Right ventricle myocardium superior (tissue), 1 donor: ENCODE measurements at regions not wholly inside any gene's neighbourhood (a gene's known extent, or its start where the extent isn't known, plus 50 kb on each side); places are given as distances from the start of the nearest gene placed in this dataset.
A peak's percentile ranks its signal among the peaks of the same experiment; 100 is the strongest.

Source experiments
- ATAC-seq: fragments of 200-7000 bp; cut with Tn5 transposase; one replicate; pipeline ENCODE4 v1.9.1; 2020; ENCODE audit warnings: mild to moderate bottlenecking; ENCODE audit not compliant: poor library complexity
- DNase-seq: peaks from one replicate; pipeline ENCODE4 v3.0.0-alpha.2; 2020
- intact Hi-C: fragments of 100-400 bp; cut with DNase I; formaldehyde crosslinking; loops from one replicate; pipeline ENCODE4 v1.11.2; 2022
- donor health status: DM: no; HTN: yes; CAD: no; lungs with severe emphysema.

DNA sequence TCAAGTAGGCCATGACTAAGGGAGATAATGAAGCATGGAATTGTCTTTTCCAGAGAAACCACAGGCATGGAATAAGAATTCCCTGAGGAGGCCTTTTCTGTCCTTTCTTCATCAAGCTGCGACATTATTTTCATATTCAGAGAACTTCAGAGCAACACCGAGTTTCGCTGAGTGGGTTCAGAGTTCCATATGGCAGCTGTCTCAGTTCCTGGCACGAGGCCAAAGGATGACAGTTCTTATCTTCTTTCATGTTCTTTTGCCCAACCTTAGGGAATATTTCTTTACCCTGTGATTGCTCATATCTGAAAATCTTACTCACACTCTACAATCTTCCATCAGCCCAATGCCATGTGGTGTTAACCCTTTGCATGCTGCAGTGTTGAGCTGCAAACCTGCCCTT lies 135.3 kb upstream of the BMP2 start:
- ATAC-seq (peak; percentile 21), DNase-seq (peak; percentile 45)
- intact Hi-C loops = loop anchor here (10.0 kb wide), 1 partner anchor 133 kb away; the partner anchor contains the start of gene BMP2

DNA sequence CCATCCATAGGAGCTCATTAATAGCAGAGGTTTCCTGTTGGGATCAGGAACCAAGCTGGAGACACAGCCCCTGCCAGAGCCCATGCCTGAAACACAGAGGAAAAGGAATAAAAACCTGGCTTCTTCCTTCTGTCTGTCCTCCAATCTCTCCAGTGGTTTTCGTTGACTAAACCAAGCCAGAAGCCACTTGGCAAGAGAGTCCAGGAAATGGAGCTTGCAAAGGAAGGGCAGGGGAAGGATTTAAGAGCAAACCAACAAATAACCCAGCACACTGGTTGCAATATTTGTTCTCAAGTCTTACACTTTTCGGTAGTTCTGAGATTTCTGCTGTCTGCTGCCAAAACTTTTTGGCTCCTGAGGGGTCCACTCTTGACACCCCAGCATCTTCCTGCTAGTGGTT lies 137.0 kb upstream of the BMP2 start:
- DNase-seq = no peak
- ATAC-seq = peak; percentile 55
- intact Hi-C loops = loop anchor here (10.0 kb wide), 1 partner anchor 134 kb away; the partner anchor contains the start of gene BMP2

DNA sequence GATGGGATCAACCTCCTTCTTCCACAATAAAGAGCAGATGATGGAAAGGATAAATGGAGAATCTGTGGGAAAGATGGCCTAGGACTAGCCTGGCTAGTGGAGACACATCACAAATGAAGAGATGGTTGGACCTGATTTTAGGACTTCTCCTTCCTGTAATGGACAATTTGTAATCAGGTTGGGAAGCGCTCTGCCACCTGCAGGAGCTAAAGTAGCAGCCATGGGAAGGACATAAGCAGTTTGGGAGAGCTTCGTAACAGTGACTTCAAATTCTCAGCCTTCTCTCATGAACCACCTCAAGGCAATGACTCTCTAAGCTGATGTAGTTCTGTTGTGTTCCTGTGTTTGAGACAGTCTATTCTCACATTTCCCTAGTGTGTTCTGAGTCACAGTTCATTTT lies 137.9 kb upstream of the BMP2 start:
- intact Hi-C loops = no loop called here
- no peak for ATAC-seq
- DNase-seq = no peak

DNA sequence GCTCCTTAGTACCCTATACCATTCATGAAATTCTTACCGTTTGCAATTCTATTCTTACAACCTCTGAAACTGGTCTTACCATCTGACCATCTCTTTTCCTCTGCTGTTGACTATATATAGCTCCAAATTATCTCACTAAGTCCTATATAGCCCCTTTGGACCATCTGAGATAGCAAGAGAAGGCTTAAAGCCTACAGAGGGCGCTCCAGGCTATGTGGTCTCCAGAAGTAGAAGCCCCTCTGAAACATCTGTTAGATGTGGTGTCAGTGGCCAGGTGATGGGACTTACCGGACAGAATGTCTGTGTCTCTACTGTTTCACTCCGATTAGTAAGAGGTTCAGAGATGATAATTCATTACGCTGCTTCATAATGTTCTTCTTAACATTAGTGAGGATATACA lies 140.7 kb upstream of the BMP2 start:
- ATAC-seq (no peak), DNase-seq (no peak)
- intact Hi-C loops = no loop called here

DNA sequence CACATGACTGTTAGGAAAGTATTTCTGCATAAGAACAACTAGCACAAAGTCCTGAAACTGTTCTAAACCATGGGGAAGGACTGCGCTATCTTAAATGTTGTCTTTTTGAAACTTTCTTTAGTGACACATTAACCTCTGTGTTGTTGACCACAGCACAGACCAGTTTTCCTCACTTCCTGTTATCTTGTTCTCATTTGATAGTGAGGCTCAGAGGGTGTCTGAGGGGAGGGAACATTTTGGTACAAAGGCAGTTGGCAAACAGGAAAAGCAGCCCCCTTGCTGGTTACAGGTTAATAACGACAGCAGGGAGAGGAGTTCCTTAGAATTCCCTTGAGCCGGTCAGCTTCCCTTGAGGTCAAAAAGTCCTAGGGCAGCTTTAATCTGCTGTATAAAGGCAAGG lies 143.5 kb upstream of the BMP2 start:
- DNase-seq = no peak
- intact Hi-C loops = no loop called here
- no peak for ATAC-seq

DNA sequence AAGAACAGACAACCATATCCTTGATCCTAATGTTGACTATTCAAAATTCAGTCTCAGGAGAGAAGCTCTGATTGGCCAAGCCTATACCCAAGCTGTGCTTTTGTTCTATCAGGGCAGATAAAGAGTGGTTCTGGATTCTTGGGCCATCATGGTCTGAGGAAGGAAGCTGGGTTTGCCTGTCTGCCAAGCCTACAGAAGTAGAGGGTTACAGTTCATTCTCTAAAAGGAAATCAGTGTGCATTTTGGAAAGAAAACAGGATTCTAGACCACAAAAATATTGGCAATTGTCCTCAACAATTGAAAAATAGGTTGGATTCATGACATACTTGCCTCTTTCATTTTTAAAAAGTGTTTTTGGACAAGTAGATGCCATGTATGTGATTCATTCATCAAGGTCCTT lies 145.4 kb upstream of the BMP2 start:
- intact Hi-C loops = no loop called here
- DNase-seq (no peak), ATAC-seq (no peak)

DNA sequence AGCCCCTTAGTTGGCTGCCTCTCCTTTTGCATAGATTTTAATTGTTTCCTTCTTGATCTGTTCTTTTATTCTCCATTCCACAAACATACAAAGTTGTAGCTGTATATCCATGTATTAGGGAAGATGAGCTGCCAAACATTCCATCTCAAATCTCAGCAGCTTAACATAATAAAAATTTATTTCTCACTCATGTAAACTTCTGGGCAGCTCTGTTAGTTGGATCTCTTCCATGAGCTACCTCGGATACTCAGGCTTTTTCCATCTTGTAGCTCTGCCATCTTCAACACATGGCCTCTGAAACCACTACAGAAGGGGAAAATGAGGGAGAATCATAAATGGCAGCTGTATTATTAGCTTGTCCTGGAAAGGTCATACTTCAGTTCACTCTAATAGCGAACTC lies 149.4 kb upstream of the BMP2 start:
- DNase-seq = no peak
- intact Hi-C loops = no loop called here
- ATAC-seq = no peak

DNA sequence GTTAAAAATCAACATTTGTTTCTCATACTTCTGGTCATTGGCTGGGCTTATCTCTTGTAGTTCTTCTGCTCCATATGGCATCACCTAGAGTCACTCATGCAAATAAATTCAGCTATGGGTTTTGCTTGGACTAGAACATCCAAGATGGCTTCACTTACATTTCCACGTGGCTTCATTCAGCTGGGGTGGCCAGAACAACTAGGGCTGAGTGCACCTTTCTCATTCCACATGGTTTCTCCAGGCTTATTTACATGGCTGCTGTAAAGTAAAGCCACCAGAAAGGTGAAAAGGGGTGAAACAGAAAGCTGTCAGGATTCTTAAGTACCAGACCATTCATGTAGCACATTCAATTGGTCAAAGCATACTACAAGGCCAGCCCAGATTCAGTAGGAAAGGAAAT lies 151.1 kb upstream of the BMP2 start:
- intact Hi-C loops = no loop called here
- ATAC-seq (no peak), DNase-seq (no peak)

DNA sequence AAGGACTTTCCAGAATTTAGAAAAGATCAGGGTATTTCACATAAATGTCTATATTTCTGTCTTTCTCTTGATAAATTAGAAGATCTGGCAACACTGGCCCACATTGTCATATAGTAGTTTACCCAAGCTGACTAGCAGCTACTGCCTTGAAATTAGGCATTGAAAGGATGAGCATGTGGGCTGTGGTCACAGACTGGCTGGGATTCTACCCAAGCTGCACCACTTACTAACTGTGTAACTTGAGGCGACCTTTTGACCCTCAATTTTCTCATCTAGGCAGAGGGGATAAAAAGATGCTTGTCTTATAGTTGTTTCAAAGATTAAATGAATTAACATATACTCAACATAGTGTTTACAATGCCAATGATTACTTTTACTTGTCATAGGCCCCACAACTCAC lies 152.7 kb upstream of the BMP2 start:
- intact Hi-C loops = no loop called here

DNA sequence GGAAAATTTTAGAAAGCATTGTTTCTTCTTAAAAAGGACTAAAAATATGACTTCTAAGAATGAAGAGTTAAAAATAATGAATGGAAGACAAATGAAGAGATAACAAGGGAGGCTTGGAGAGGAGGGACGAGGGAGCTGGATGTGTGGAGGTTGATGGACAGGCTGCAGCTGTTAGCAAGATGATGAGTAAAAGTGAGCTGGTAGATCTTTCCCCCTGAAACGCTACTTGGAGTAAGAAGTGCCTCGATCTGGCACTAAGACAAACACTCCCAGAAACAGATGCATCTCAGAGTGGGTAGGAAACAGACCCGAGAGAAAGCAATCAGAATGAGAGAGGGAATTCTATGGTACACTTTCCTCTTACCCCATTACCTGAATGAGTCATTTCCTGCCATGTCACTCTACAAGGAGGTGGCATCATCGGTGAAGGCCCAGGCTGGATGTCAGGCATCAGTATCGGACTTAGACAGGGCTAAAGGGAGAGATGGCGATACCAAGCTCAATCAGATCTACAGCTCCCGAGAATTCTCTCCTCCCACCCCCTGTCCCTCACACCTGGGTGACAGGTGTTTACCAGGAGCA lies 154.1 kb upstream of the BMP2 start:
- intact Hi-C loops = no loop called here
- no peak for ATAC-seq
- DNase-seq = no peak

More for the DNA sequence above, 152.7 kb upstream of the BMP2 start:
- no peak for ATAC-seq
- DNase-seq = no peak

DNA sequence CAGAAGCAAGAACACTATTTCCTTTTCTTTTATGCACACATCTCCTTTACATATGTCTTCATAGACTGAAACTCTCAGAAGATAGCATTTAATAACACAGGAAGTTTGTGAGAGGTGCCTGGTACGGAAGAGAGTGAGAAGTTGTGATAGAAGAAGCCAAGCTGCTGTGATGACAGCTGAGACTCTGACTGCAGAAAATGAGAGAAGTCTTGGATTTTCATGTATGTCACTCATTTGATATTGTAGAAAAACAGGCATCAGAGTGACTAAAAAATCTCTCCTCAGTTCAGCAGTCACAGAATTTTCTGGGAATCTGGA lies 154.9 kb upstream of the BMP2 start:
- no peak for DNase-seq
- no peak for ATAC-seq
- intact Hi-C loops = no loop called here

DNA sequence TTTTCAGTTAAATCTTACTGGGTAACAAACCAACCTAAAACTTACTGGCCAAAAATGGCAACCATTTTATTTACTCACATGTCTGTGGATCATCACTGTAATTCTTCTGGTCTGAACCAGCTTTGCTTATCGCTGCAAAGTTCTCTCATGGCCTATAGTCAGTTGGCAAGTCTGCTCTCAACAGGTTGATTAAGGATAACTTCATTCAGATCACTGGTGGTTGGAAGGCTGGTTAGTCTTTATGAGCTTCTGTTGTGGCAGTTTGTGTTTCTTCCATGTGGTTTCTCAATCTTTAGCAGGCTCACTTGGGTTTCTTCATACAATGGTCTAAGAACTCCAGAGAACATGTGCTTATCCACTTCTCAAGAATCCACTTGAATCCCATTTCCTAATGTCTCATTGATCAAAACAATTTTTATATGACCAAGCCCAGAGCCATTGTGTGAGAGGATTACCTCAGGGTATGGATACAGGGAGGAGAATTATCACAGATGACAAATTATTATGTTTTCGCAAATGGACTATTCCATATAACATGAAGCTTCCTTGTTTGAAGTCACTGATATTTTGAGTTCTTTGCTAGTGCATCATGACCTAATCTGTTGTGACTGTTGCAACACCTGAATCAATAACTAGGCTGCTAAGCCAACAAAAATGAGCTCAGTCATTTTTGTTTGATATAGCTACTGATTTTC lies 155.4 kb upstream of the BMP2 start:
- DNase-seq = no peak
- ATAC-seq = no peak
- intact Hi-C loops = no loop called here

DNA sequence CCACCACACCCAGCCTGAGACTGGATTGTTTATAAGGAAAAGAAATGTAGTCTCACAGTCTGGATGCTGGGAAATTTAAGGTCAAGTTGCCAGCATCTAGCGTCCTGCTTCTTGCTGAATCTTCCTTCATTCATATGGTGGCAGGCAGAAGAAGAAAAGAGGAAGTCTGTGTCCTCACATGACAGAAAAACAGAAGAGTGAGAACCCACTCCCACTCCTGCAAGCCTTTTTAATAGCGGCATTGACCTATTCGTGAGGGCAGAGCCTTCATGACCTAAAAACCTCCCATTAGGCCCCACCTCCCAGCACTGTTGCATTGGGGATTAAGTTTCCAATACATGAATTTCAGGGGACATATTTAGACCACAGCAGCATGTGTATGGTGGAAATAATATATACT lies 160.8 kb upstream of the BMP2 start:
- DNase-seq = no peak
- intact Hi-C loops = no loop called here
- ATAC-seq = no peak

DNA sequence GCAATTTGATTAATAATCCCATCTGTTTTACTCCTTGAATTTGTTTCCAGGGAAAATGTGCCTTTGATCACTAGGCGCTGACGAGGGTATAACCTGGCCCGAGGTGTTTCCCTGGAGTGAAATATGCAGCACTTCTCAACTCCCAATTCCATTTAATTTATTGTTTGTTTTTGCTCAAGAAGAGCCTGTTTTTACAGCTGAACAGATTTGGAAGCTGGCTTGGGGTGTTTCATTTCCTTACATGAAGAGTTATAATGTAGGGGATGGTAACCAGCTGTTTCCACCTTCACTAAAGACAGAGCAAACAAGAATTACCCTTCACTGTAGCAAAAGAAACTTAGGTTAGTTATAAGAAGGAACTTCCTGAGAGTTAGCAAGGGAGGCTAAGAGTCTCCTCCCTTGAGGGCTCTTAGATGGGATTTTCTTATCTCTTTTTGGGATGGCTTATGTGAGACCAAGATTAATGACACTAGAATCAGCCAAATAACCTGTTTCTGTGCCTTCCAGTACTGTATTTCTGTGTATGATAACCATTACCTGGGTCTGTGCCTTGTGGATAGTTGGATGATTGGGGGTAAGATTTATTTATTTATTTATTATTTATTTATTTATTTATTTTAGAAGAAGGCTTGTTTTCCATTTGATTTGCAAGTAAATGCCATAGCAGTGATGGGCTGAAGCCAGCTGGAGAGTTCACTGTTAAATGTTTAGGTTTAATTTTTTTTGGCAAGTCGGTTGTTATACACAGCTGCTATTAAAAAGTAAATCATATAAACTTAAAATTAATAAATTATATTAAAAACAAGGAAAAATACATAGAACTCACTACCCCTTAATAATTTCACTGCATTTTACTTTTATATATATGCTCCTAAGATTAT lies 162.2 kb upstream of the BMP2 start:
- intact Hi-C loops = no loop called here
- DNase-seq = no peak
- ATAC-seq = no peak

DNA sequence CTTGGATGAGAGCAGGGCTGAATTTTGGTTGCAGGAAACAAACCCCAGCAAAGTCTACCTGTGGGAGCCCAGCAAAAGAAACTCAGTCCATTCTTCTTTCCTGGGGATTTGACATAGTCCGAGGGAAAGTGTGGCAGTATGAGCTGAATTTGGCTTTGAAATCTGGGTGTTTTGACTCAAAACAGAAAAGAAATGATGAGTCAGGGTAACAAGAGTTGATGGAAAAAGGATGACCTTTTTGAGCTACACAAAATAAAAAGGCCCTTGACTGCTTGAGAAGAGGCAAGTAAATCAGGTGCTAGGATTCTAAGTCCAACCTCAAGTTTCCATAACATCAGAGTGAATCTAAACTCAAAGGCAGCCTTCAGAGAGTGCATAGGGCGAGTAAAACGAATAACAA lies 163.3 kb upstream of the BMP2 start:
- ATAC-seq (no peak), DNase-seq (no peak)
- intact Hi-C loops = no loop called here

DNA sequence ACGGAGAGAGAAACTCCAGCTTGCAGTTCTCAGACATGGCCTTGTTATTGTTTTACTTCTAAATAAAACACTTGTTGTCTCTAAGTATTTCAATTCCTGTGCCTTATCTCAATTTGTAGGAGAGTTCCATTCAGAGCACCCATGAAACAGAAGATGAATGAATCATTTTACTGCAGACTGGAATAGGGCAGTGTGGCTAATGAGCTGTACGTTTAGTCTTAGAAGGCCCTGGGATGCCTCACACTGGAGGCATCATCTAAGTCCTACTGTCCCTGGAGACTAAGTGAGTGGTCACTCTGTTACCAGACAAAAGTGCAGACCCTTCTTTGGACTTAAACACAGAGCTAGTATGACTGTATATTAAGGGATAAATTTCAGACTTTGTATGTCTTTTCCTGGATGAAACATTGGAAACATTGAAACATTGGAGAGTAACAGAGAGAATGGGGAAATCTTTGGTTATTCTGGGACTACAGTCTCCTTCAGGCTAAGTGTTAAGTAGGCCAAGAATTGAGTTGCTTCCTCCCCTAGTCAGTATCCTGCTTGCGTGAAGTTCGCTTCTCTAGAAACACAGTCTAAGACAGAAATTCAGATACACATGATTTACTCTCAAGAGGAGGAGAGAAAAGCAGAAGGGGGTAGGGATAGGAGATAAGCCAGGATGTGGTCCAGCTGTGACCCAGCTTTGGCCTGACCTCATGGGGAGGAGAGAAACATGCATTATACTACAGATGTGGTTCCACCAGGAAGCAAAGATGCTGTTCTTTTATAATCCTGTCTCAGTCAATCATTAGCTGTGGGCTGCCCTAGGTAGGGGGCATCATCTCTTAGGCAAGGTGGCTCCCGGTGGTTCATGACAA lies 167.4 kb upstream of the BMP2 start:
- no peak for ATAC-seq
- intact Hi-C loops = no loop called here

DNA sequence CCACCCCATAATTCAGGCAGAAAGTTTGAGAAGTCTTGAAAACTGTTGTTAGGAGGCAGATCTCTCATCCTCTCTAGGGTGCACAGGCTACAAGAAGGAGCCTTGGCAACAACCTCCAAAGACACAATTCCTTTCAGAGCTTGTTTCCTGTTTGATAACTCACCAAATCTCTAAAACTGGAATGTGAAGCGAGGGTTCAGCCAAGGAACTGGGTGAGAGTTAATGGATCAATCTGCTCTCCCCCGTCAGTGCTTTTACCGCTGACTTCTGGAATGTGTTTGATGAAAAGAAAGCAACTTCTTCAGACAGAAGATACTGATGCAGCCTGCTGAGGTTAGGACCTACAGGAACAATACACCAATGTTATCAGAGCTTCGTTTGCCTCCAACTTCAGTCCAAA lies 171.8 kb upstream of the BMP2 start:
- DNase-seq = no peak
- ATAC-seq = peak; percentile 27
- intact Hi-C loops = no loop called here

More for the DNA sequence above, 167.4 kb upstream of the BMP2 start:
- no peak for DNase-seq

DNA sequence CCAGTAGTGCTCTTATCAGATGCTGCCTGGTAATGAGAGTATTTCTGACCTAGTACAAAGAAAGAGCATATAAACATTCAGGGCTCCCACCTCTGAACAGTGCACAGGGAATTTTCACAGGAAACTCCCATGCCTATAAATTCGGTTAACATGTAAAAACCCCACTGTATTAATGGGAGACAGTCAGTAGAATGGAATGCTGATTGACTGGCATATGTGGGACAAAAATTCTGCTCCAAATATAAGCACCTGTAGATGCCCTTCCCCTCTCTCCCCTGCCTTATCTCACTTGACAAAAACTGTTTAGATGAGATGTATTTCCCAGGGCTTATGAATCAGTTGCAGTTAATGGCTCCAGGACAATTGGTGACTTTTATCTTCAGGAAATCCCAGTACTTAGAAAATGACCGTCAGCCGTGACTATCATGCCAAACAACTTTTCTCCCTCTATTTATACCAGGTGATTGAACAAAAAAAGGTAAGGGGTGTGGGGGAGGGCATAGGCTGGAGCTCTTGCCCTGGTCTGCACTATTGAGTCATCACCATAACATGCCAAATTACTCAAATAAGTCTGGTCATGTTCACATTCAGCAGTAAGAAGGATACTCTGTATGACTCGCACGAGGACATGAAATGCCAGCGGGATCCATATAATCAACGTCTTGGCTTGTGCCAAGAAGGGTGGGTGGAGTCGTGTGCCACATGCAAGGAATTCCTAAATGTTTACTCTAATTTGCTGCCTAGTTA lies 176.4 kb upstream of the BMP2 start:
- intact Hi-C loops = no loop called here
- DNase-seq (no peak), ATAC-seq (no peak)

DNA sequence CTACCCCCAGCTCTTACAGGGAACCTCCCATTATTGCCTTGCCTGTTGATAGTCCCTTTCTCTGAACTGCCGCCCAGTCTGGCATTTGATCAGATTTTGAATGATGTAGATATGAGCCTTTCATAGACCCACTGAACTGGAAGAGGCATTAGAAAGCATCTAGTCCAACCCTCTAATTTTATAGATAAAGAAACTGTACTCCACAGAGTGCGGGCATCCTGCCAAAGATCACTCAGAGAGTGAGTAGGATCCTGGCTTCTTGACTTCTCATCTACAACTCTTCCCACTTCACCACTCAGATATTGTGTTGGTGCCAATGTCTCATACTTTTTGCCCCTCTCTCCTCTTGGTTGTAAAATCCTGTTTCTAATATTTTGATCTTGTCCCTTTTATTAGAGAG lies 179.2 kb upstream of the BMP2 start:
- intact Hi-C loops = no loop called here
- no peak for ATAC-seq
- no peak for DNase-seq
